Brain microvascular endothelial cell (primary cell): ENCODE measurements at regions not wholly inside any gene's neighbourhood (a gene's known extent, or its start where the extent isn't known, plus 50 kb on each side); places are given as distances from the start of the nearest gene placed in this dataset.

Experiments
- DNase-seq: peaks from one replicate; pipeline ENCODE4 v3.0.0-alpha.2; 2020
- H3K27ac ChIP-seq: fragments of 250-450 bp; sonication (Bioruptor Pico); 2 replicates; pipeline ENCODE4 v1.5.1; 2020; ENCODE audit warnings: mild to moderate bottlenecking, moderate library complexity
- H3K27me3 ChIP-seq: fragments of 250-450 bp; sonication (Bioruptor Pico); replicated peaks from 2 replicates; pipeline ENCODE4 v1.5.1; 2020; ENCODE audit warnings: mild to moderate bottlenecking
- H3K36me3 ChIP-seq: fragments of 250-450 bp; sonication (Bioruptor Pico); replicated peaks from 2 replicates; pipeline ENCODE4 v1.5.1; 2020; ENCODE audit warnings: mild to moderate bottlenecking
- H3K4me3 ChIP-seq: 2 replicates; pipeline ENCODE4 v1.5.1; 2011; ENCODE audit warnings: low read depth, mild to moderate bottlenecking, control low read depth, low read length, moderate library complexity
- in situ Hi-C: cut with HindIII; loops from 2 replicates; pipeline ENCODE4 v1.10.0; 2017; ENCODE audit warnings: low sequenced_read_pairs, low pct_ligation_motif_present
- TF ChIP-seq, protein P1 (sequence below): IDR thresholded peaks from 2 replicates; pipeline ENCODE4 v1.5.1; 2011; ENCODE audit warnings: low read depth, mild to moderate bottlenecking, moderate library complexity, low read length, control low read depth, inconsistent platforms; ENCODE audit errors: missing control alignments

DNA sequence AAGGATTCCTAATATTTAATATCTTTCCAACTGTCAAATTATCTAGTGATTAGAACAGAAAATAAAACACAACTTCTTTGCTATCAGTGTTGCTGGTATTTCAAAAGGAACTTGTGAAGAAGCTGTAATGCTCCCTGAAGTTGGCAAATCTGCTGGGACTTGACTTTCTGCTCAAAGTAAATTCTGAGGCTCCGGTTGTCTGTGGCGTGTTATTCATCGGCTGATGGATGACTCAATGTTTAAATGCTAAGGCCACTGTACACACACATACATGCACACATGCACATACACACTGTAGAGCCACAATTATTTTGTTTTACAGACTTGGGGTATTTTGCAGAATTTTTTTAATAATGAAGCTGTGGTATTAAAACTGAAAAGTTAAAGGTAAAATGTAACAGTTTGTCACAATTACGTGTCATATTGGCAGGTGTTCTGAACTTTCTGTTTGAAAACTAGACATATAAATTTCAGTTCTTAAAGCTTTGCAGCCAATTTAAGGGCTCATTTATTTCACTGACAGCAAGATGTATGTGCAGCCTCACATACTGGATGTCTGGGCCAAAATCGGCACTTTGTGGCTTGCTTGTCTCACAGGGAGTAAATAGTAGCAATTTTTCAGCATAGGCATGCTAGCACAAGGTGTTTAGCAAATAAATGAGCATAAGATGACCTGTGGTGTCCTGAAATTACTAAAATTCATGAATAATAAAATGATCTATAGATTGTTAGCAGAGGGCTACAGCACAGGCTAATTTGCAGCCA is 1691.7 kb upstream of the PCDH20 start:
- in situ Hi-C loops: no loop called here
- DNase-seq: peak; percentile 2
- no peak overlapping the region for H3K27ac ChIP-seq
- TF ChIP-seq, protein P1, sequence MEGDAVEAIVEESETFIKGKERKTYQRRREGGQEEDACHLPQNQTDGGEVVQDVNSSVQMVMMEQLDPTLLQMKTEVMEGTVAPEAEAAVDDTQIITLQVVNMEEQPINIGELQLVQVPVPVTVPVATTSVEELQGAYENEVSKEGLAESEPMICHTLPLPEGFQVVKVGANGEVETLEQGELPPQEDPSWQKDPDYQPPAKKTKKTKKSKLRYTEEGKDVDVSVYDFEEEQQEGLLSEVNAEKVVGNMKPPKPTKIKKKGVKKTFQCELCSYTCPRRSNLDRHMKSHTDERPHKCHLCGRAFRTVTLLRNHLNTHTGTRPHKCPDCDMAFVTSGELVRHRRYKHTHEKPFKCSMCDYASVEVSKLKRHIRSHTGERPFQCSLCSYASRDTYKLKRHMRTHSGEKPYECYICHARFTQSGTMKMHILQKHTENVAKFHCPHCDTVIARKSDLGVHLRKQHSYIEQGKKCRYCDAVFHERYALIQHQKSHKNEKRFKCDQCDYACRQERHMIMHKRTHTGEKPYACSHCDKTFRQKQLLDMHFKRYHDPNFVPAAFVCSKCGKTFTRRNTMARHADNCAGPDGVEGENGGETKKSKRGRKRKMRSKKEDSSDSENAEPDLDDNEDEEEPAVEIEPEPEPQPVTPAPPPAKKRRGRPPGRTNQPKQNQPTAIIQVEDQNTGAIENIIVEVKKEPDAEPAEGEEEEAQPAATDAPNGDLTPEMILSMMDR: no peak
- no peaks in the 10 kb centered on the region for H3K36me3 ChIP-seq
- no peak overlapping the region for H3K4me3 ChIP-seq
- H3K27me3 ChIP-seq: no peaks in the 10 kb centered on the region

- TF ChIP-seq, protein P1: no peak
- H3K36me3 ChIP-seq: no peaks in the 10 kb centered on the region
- no peak overlapping the region for H3K4me3 ChIP-seq
- no peak for DNase-seq
- no peaks in the 10 kb centered on the region for H3K27me3 ChIP-seq
- in situ Hi-C loops: no loop called here
- no peak overlapping the region for H3K27ac ChIP-seq
Measured at GRCh38 chr13:63094717-63095116, 1679.1 kb upstream of the PCDH20 start.

GRCh38 chr13:63093907-63094469 is 1678.3 kb upstream of the PCDH20 start:
- Histone ChIP-seq H3K4me3 (no peak overlapping the region), H3K27ac (no peak overlapping the region), H3K36me3 (no peaks in the 10 kb centered on the region), H3K27me3 (no peaks in the 10 kb centered on the region)
- in situ Hi-C loops: no loop called here
- no peak for DNase-seq
- TF ChIP-seq, protein P1: no peak

DNA sequence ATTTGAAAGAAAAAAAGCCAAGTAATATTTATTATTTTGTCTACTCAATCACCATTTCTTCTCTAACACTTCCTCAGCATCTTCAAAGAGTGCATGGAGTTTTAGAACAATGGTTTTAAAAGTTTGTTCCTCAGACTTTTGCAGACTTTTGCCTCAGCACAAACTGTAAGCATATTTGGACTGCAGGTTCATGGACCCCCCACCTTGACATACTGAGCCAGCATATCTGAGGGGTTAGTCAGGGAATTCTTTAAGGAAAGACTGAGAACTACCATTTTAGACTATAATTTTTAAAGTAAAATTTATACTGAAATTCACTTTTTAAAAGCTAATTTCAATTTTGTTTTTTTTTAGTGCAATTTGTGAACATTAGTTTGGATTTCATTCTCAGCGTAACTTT is 1676.8 kb upstream of the PCDH20 start:
- in situ Hi-C loops: no loop called here
- H3K27ac ChIP-seq: no peak overlapping the region
- H3K4me3 ChIP-seq: no peak overlapping the region
- no peak for DNase-seq
- H3K36me3 ChIP-seq: no peaks in the 10 kb centered on the region
- no peaks in the 10 kb centered on the region for H3K27me3 ChIP-seq
- TF ChIP-seq, protein P1: no peak

DNA sequence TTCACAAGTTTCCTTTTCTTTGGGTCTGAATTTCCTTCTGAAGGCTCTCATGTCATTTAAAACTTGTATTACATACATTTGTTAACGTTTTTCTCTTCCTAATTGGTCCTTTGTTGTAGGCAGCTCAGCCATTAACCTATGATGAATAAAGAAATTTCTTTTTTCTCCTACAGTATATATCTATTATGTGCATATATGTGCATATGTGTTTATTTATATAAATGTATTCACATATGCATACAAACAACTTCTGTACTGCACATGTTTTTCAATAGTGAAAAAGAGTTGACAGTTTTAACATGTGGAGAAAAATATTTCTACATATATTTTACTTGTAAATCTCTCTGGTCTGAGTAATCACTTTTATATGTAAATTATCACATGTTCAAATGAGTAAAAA is 1674.9 kb upstream of the PCDH20 start:
- in situ Hi-C loops: no loop called here
- TF ChIP-seq, protein P1: no peak
- no peak for DNase-seq
- Histone ChIP-seq H3K27me3 (no peaks in the 10 kb centered on the region), H3K36me3 (no peaks in the 10 kb centered on the region), H3K4me3 (no peak overlapping the region), H3K27ac (no peak overlapping the region)

- TF ChIP-seq, protein P1: no peak
- no peaks in the 10 kb centered on the region for H3K36me3 ChIP-seq
- no peaks in the 10 kb centered on the region for H3K27me3 ChIP-seq
- H3K4me3 ChIP-seq: no peak overlapping the region
- DNase-seq: peak; percentile 14
- H3K27ac ChIP-seq: no peak overlapping the region
- in situ Hi-C loops: no loop called here
Measured at GRCh38 chr13:63088226-63088625, 1672.6 kb upstream of the PCDH20 start.
